ENCODE measurements at regions not wholly inside any gene's neighbourhood (a gene's known extent, or its start where the extent isn't known, plus 50 kb on each side); places are given as distances from the start of the nearest gene placed in this dataset.

DNA sequence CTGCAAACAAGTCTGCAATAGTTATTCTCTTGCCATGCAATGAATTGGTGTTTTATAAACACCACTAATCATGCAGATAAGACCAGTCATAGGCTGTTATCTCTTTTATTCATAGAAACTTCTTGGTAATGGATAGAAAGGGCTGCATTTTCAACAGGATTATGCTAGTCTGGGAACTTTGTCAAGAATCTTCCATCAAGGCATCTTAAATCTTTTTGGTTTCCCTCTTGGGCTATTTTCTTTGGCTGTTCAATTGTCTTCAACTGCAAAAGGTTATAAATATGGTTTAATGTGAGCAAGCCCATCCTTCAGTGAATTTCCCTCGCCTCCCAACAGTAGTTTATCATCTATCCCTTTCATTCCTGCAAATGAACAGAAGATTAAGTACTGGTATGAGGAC lies 59.0 kb upstream of the MINAR1 start:
- TF ChIP-seq, protein P1, sequence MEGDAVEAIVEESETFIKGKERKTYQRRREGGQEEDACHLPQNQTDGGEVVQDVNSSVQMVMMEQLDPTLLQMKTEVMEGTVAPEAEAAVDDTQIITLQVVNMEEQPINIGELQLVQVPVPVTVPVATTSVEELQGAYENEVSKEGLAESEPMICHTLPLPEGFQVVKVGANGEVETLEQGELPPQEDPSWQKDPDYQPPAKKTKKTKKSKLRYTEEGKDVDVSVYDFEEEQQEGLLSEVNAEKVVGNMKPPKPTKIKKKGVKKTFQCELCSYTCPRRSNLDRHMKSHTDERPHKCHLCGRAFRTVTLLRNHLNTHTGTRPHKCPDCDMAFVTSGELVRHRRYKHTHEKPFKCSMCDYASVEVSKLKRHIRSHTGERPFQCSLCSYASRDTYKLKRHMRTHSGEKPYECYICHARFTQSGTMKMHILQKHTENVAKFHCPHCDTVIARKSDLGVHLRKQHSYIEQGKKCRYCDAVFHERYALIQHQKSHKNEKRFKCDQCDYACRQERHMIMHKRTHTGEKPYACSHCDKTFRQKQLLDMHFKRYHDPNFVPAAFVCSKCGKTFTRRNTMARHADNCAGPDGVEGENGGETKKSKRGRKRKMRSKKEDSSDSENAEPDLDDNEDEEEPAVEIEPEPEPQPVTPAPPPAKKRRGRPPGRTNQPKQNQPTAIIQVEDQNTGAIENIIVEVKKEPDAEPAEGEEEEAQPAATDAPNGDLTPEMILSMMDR (IDR thresholded peaks at IDR 0.05; ENCODE audit: low read depth, low read length): no peak
- H3K27ac ChIP-seq: no peak overlapping the region
- no peaks in the 10 kb centered on the region for H3K9me3 ChIP-seq (ENCODE audit: severe bottlenecking)
- H3K36me3 ChIP-seq: no peaks in the 10 kb centered on the region
- no peak overlapping the region for H3K4me3 ChIP-seq (ENCODE audit: low read depth, low read length)
- H3K27me3 ChIP-seq (ENCODE audit: insufficient read depth, low read depth, severe bottlenecking): no peaks in the 10 kb centered on the region
- no peak for DNase-seq

DNA sequence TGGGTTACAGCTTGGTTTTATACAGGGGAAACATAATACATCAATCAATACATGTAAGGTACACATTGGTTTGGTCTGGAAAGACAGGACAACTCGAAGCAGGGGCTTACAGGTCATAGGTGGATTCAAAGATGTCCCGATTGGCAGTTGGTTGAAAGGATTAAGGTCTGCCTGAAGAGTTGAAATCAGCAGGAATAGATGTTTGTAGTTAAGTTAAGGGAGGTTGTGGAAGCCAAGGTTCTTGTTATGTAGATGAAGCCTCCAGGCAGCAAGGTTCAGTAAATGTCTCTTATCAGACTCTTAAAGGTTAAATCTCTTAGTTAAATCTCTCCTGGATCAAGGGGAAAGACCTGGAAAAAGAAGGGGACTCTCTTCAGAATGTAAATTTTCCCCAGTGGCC lies 58.4 kb upstream of the MINAR1 start:
- H3K27ac ChIP-seq: no peak overlapping the region
- H3K9me3 ChIP-seq (ENCODE audit: severe bottlenecking): no peaks in the 10 kb centered on the region
- no peak for DNase-seq
- H3K27me3 ChIP-seq (ENCODE audit: insufficient read depth, low read depth, severe bottlenecking): no peaks in the 10 kb centered on the region
- TF ChIP-seq, protein P1 (IDR thresholded peaks at IDR 0.05; ENCODE audit: low read depth, low read length): no peak
- no peaks in the 10 kb centered on the region for H3K36me3 ChIP-seq
- no peak overlapping the region for H3K4me3 ChIP-seq (ENCODE audit: low read depth, low read length)

DNA sequence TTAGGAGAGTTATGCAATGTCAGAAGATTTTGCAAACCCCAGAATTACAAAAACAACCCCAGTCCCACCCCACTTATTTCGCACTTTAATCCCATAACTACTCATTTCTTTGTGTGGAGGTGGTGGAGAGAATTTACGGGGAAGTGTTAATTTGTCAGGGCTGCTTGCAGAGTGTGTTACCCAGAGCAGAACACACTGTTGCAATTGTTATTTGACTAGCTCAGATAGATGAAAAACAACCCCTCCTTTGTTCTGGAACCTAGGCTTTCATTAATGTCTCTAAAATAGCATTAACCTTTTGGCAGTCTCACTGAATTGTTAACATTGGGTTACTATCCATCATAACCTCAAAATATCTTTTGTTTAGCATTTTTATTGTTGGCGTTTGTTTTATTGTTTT lies 55.8 kb upstream of the MINAR1 start:
- H3K9me3 ChIP-seq (ENCODE audit: severe bottlenecking): no peaks in the 10 kb centered on the region
- TF ChIP-seq, protein P1 (IDR thresholded peaks at IDR 0.05; ENCODE audit: low read depth, low read length): no peak
- no peak for DNase-seq

DNA sequence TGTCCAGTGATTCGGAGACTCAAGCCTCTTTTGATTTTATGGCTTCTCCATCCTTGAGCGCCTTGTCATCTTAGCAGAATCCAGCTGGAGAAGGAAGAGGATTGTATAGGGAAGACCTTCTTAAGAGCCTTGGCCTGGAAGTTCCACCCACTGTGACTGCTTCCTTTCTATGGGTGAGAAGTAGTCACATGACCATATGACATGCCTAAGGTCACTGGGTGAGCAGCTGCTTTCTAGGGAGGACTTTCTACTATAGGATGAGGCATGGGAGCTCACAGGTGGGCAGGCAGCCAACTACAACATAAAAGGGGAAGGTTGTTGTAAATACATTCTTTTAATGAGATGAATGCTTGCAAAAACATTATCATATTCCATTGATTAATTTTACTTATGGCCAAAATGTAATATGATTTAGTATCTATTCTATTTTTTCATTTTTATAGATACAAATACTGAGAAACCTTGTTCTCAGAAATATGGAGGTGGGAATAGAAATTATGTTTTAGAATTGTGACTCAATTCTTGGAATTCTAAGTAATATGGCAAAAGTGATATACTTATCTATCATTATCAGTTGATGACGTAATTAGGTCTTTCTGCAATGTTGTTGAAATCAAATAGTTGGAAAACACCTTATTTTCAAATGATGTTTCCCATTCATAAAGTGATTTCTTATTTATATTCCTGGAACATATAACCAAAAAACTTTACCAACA lies 53.6 kb upstream of the MINAR1 start:
- Histone ChIP-seq H3K27ac (no peak overlapping the region), H3K9me3 (ENCODE audit: severe bottlenecking) (no peaks in the 10 kb centered on the region), H3K27me3 (ENCODE audit: insufficient read depth, low read depth, severe bottlenecking) (no peaks in the 10 kb centered on the region), H3K36me3 (no peaks in the 10 kb centered on the region), H3K4me3 (ENCODE audit: low read depth, low read length) (no peak overlapping the region)
- DNase-seq: no peak
- TF ChIP-seq, protein P1 (IDR thresholded peaks at IDR 0.05; ENCODE audit: low read depth, low read length): no peak

More for the DNA sequence above, 55.8 kb upstream of the MINAR1 start:
- H3K27me3 ChIP-seq (ENCODE audit: insufficient read depth, low read depth, severe bottlenecking): no peaks in the 10 kb centered on the region
- H3K4me3 ChIP-seq (ENCODE audit: low read depth, low read length): no peak overlapping the region
- no peak overlapping the region for H3K27ac ChIP-seq
- no peaks in the 10 kb centered on the region for H3K36me3 ChIP-seq

DNA sequence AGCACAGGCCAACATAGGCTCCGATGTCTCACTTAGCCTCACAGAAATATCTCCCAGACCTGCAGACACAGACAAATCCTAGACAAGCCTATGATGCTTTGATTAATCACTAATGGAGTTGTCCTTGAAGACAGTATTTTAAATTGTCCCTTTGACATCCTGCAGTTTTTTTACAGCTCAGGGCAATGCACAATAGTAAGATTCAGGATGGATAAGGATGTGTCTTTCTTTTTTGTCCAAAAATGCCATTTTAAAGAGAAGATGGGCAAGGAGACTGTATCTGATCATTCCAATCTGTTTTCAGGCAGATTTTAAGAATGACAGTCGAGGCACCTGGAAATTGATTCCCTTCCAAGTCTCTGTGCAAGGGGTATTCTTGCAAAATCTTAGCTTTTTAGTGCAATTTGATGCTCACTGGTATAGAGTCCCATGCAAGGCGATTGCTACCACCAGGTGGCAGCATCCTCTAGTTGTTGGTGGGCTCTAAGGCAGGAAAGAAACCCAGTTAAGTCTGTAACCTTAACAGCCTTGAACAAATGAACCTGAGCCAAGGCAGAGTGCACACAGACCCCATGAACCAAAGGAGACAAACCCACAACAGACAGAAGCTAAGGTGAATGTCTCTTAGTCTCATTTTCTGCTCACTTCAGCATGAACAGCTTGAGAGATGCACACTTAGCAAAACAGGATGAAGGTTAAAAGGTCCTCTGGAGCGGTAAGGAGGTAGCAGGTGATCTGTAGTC lies 51.2 kb upstream of the MINAR1 start:
- no peaks in the 10 kb centered on the region for H3K27me3 ChIP-seq (ENCODE audit: insufficient read depth, low read depth, severe bottlenecking)
- no peaks in the 10 kb centered on the region for H3K9me3 ChIP-seq (ENCODE audit: severe bottlenecking)
- peak; percentile 81 for DNase-seq
- no peak overlapping the region for H3K27ac ChIP-seq
- H3K36me3 ChIP-seq: no peaks in the 10 kb centered on the region
- H3K4me3 ChIP-seq (ENCODE audit: low read depth, low read length): no peak overlapping the region
- TF ChIP-seq, protein P1 (IDR thresholded peaks at IDR 0.05; ENCODE audit: low read depth, low read length): peak; percentile 85

Measured in WERI-Rb-1 (cell line).